Activated CD4-positive, alpha-beta T cell treated with anti-CD3 and anti-CD28 coated beads for 24 hours (primary cell): ENCODE measurements at regions not wholly inside any gene's neighbourhood (a gene's known extent, or its start where the extent isn't known, plus 50 kb on each side); places are given as distances from the start of the nearest gene placed in this dataset.

Experiments used
- DNase-seq, 2 donors: peaks; one replicate each; pipeline ENCODE4 v3.0.0-alpha.2; 2020; ENCODE audit warnings: low read depth in 2 of 2

DNA sequence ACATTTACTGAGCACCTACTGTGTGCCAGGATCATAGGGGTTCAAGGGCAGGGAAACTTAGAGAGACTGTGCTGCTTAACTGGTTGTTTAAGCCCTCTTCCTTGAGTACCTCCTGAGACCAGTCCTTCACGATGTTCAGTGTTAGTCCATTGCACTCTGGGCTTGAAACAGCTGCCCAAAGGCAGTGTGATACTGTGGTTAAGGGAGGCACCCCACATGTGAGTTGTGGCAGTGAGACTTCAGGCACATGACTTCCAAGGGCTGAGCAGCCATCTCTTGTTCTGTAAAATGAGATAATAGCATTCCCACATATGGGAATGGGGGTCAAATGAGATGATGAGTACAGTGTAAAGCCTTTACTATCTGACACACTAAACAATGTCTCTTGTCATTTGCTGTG lies 75.1 kb downstream of the LINGO1 start:
- no peak for DNase-seq

DNA sequence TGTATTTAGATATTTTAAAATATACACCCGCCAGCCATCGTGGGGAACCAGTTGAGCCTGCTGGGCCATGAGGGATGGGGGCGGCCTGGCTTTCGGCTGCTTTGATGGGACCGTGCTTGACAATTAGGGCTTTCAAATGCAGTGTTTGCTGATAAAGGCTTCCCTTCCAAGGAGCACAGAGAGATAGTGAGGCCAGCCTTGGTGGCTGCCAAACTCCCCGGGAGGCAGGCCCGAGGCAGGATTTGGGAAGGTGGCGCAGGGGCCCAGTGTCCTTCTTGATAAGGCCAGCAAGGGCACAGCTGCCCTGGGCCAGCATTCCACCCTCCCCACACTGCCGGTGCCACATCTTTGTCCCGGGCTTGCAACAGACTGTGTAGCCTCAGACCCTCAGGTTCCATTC lies 75.6 kb downstream of the LINGO1 start:
- no peak for DNase-seq

DNA sequence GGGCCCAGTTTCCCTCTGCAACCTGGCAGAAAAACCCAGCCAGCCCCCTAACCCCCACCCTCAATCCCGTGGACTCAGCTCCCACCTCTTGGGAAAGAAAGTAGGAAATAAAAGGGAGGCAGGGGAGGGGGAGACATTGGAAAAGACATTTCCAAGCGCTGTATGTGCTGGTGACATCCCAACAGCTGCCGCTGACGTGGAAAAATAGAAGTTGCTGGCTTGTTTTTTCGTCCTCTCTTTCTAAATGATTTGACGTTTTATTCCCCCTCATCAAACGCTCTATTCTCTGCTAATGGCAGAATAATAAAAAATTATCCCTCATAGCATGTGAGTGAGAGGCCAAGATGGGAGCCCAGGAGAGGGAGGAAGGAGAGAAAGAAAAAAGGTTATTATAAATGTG lies 76.1 kb downstream of the LINGO1 start:
- no peak for DNase-seq

GRCh38 chr15:77555232-77555631 lies 77.5 kb downstream of the LINGO1 start:
- DNase-seq, result no peak

GRCh38 chr15:77554306-77555080 lies 78.2 kb downstream of the LINGO1 start:
- DNase-seq, result no peak

GRCh38 chr15:77553695-77554094 lies 79.0 kb downstream of the LINGO1 start:
- no peak for DNase-seq

DNA sequence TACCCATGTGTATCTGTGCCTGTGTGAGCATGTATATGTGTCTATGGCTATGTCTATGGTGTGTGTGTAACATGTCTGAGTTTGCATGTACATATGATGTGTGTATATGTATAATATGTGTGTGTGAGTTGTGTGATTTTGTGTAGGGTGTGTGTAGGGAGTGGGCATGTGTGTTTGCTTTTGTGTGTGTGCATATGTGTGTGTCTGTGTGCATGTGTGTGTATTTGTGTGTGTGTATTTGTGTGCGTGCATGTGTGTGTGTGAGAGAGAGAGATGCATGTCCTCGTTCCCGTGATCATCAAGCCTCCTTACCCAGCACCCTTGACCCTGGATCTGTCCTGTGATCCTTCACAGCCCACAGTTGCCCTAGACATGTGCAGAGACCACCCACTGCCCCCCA lies 79.5 kb downstream of the LINGO1 start:
- DNase-seq, result no peak

DNA sequence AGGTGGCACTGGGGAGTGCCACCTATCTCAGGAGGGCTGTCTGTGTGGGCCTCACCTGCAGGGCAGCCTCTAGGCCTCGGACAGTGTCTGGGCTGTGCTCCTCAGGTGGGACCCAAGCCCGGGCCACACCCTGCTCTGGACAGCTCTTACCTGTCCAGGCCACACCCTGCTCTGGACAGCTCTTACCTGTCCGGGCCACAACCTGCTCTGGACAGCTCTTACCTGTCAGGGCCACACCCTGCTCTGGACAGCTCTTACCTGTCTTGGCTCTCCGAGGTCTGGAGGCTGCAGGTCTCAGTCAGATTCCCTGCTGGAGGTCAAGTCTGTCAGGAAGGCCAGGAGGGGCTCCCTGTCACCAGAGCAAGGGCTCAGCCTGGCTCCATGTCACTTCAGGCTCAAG lies 80.6 kb downstream of the LINGO1 start:
- no peak for DNase-seq

DNA sequence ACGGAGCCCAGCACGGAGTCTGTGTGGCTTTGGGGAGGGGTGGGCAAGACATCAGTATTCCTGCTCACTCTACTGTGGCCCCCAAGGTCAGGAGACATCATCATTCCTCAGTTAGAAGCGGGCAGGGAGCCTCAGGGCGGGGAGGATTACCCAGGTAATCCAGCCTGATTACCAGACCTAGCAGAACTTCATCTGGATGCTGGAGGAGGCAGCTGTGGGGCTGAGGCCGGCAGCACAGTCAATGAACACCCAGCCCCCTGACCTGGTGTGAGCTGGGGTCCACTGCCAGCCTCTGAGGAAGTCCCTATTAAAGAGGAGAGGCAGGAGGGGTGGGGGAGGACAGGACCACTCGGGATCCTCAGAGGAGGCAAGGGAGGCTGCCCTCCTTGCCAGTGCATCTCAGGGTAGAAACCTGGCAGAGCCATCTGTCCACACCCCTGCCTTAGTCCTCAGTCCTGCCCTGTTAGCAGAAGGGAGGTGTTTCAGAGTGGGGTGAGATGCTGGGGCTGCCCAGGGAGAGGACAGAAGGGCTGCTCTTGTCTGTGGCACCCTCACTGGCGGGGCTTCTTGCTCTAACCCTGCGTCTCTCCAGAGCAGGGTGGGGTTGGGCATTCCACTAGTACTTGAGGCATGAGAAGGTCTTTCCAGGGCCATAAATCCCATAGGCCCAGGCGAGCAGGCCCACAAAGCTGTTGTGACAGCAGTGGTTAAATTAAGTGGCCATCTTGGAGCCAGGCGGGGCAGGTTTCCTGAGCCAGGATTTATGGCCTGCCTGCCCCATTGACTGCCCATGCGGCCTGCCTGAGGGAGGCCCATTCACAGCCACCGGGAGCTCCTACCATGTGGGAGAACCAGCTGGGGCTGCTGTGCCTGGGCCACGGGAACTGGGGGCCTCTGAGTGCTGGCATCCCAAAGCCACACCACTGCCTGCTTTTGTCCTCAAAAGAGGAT lies 82.1 kb downstream of the LINGO1 start:
- DNase-seq, result no peak

DNA sequence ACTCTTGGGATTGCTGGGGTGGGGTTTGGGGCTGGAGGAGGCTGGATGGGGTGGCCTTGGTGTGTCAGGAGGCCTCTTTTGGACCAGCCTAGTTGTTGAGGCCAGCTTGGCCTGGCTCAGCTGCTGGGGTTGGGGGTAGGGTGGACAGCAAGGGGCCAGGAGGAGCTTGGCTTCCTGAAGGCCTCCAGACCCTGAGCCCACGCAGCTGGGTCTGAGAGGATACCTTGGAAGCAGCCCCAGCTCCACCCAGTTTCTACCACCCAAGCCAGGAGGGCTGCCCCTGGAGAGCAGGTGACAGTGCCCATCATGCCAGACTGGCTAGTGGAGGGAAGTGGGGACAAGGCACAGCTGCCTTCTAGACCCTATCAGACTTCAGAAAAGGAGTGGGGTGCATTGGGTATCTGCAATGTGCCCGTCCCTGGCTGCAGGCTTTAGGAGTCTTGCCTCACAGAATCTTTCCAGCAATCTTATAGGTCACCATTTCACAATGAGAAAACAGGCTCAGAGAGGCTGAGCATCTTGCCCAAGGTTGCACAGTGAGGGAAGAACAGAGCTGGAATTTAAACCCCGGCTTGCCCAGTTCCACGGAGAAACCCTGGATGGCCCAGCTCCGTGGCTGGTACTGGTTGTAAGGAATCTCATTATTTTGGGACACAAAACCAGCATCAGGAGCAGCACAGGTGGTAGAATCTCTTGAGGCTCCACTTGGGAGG lies 83.0 kb downstream of the LINGO1 start:
- no peak for DNase-seq

GRCh38 chr15:77548589-77549557 lies 83.8 kb downstream of the LINGO1 start:
- no peak for DNase-seq

- DNase-seq, result no peak
Measured at GRCh38 chr15:77547801-77548588, 84.7 kb downstream of the LINGO1 start.

GRCh38 chr15:77546870-77547269 lies 85.8 kb downstream of the LINGO1 start:
- no peak for DNase-seq

GRCh38 chr15:77546050-77546501 lies 86.6 kb downstream of the LINGO1 start:
- no peak for DNase-seq

DNA sequence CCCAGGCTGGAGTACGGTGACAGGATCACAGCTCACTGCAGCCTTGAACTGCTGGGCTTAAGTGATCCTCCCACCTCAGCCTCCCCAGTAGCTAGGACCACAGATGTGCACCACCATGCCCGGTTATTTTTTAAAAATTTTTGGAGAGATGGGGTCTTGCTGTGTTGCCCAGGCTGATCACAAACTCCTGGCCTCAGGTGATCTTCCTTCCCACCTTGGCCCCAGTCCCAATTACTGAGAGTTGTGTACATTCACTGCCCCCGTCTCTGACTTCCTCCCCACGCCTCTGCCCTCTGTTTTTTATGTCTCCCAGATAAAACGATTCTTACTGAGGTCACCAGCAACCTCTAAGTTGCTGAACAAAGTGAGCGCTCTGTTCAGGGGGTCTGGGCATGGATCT lies 87.7 kb downstream of the LINGO1 start:
- no peak for DNase-seq

GRCh38 chr15:77544162-77544561 lies 88.5 kb downstream of the LINGO1 start:
- no peak for DNase-seq

GRCh38 chr15:77543159-77543882 lies 89.4 kb downstream of the LINGO1 start:
- DNase-seq, result peak; percentile 57 to 71

- no peak for DNase-seq
Measured at GRCh38 chr15:77542491-77543001, 90.2 kb downstream of the LINGO1 start.
